CD4-positive, alpha-beta memory T cell (primary cell): ENCODE measurements at regions not wholly inside any gene's neighbourhood (a gene's known extent, or its start where the extent isn't known, plus 50 kb on each side); places are given as distances from the start of the nearest gene placed in this dataset.

Experiments used
- CTCF ChIA-PET: fragments of 350-600 bp; sonication (Branson Sonifier 250); formaldehyde crosslinking; loops from one replicate; lab custom pipeline; 2021; ENCODE audit warnings: inconsistent platforms; ENCODE audit not compliant: partially characterized antibody; lab: Charles Lee
- POLR2A ChIA-PET: fragments of 350-600 bp; sonication (Branson Sonifier 250); formaldehyde crosslinking; loops from one replicate; lab custom pipeline; 2021; ENCODE audit not compliant: partially characterized antibody; lab: Charles Lee
- DNase-seq, 5 donors: peaks; one replicate each; pipeline versions ENCODE4 v3.0.0 to v3.0.0-alpha.2; 2020 to 2022; ENCODE audit warnings: mixed read lengths in 1 of 5
- H3K27ac ChIP-seq: one replicate; pipeline ENCODE4 v1.7.0; 2013; ENCODE audit warnings: low read depth, low read length
- H3K27me3 ChIP-seq: 2 replicates; pipeline ENCODE4 v1.7.0; 2013; ENCODE audit warnings: mild to moderate bottlenecking, low read length, moderate library complexity; ENCODE audit not compliant: insufficient read depth
- H3K36me3 ChIP-seq: 2 replicates; pipeline ENCODE4 v1.7.0; 2013; ENCODE audit warnings: mild to moderate bottlenecking, low read length, moderate library complexity; ENCODE audit not compliant: insufficient read depth
- H3K4me1 ChIP-seq: 2 replicates; pipeline ENCODE4 v1.7.0; 2013; ENCODE audit warnings: mild to moderate bottlenecking, low read length, moderate library complexity; ENCODE audit not compliant: insufficient read depth
- H3K4me3 ChIP-seq, 2 donors: one replicate each; pipeline ENCODE4 v1.7.0; 2013; ENCODE audit warnings: low read length in 2 of 2, mild to moderate bottlenecking in 1 of 2
- H3K9me3 ChIP-seq, 2 donors: one replicate each; pipeline ENCODE4 v1.7.0; 2013; ENCODE audit warnings: low read length in 2 of 2, control low read depth in 1 of 2; ENCODE audit not compliant: control insufficient read depth in 1 of 2
- H3K27ac Mint-ChIP-seq, 7 donors: one replicate each; pipeline ENCODE4 v1.8.0; 2020 to 2021; ENCODE audit warnings: mixed read lengths in 7 of 7, mild to moderate bottlenecking in 6 of 7, inconsistent platforms in 3 of 7, moderate library complexity in 3 of 7
- H3K27me3 Mint-ChIP-seq, 2 donors: one replicate each; pipeline ENCODE4 v1.8.0; 2020 to 2021; ENCODE audit warnings: mixed read lengths in 2 of 2
- H3K36me3 Mint-ChIP-seq, 2 donors: one replicate each; pipeline ENCODE4 v1.8.0; 2020 to 2021; ENCODE audit warnings: mixed read lengths in 2 of 2, inconsistent platforms in 1 of 2, mild to moderate bottlenecking in 1 of 2
- H3K4me1 Mint-ChIP-seq, 4 donors: one replicate each; pipeline ENCODE4 v1.8.0; 2020 to 2021; ENCODE audit warnings: mixed read lengths in 4 of 4, mild to moderate bottlenecking in 1 of 4
- H3K4me3 Mint-ChIP-seq, 8 donors: one replicate each; pipeline ENCODE4 v1.8.0; 2020 to 2021; ENCODE audit warnings: mixed read lengths in 8 of 8, mild to moderate bottlenecking in 7 of 8, moderate library complexity in 6 of 8, inconsistent platforms in 3 of 8
- H3K9me3 Mint-ChIP-seq, 8 donors: one replicate each; pipeline ENCODE4 v1.8.0; 2020 to 2021; ENCODE audit warnings: mixed read lengths in 8 of 8, mild to moderate bottlenecking in 5 of 8, inconsistent platforms in 3 of 8, moderate library complexity in 1 of 8
- intact Hi-C: fragments of 100-400 bp; cut with micrococcal nuclease; formaldehyde crosslinking; loops from one replicate; pipeline ENCODE4 v1.15.1; 2023

GRCh38 chr9:14415947-14416346, 102.0 kb upstream of the NFIB start:
- POLR2A ChIA-PET: no interaction called here
- H3K27me3 ChIP-seq: no peaks in the 10 kb centered on the region
- CTCF ChIA-PET: interaction anchor here (3.4 kb wide), 1 partner anchor 12 kb away, joined by 14 read pairs; no protein-coding TSS in a partner anchor
- intact Hi-C loops: no loop called here
- H3K27me3 Mint-ChIP-seq: no peaks in the 10 kb centered on the region
- H3K27ac Mint-ChIP-seq: no peak overlapping the region
- no peak for DNase-seq
- H3K36me3 ChIP-seq: no peaks in the 10 kb centered on the region
- H3K27ac ChIP-seq: no peak overlapping the region
- H3K9me3 ChIP-seq: no peaks in the 10 kb centered on the region
- H3K9me3 Mint-ChIP-seq: no peaks in the 10 kb centered on the region
- no peak overlapping the region for H3K4me3 Mint-ChIP-seq
- H3K4me1 Mint-ChIP-seq: no peaks in the 10 kb centered on the region
- no peak overlapping the region for H3K4me3 ChIP-seq
- no peaks in the 10 kb centered on the region for H3K36me3 Mint-ChIP-seq
- no peaks in the 10 kb centered on the region for H3K4me1 ChIP-seq

- Mint-ChIP-seq H3K36me3 (no peaks in the 10 kb centered on the region), H3K4me3 (no peak overlapping the region), H3K9me3 (peaks cover 0 to 2% (median 0%) of the 10 kb centered on the region in 8 donors), H3K4me1 (no peaks in the 10 kb centered on the region), H3K27me3 (peaks cover 0 to 3% of the 10 kb centered on the region in 2 donors), H3K27ac (no peak overlapping the region)
- no peaks in the 10 kb centered on the region for H3K27me3 ChIP-seq
- H3K9me3 ChIP-seq: no peaks in the 10 kb centered on the region
- H3K27ac ChIP-seq: no peak overlapping the region
- intact Hi-C loops: no loop called here
- CTCF ChIA-PET: interaction anchor here (1.6 to 3.4 kb wide), 2 partner anchors 14 kb away, joined by 5 to 14 read pairs; no protein-coding TSS in a partner anchor
- no peaks in the 10 kb centered on the region for H3K36me3 ChIP-seq
- no peaks in the 10 kb centered on the region for H3K4me1 ChIP-seq
- DNase-seq: no peak
- no peak overlapping the region for H3K4me3 ChIP-seq
- POLR2A ChIA-PET: no interaction called here
Measured at GRCh38 chr9:14413812-14414211, 99.9 kb upstream of the NFIB start.

GRCh38 chr9:14412775-14413174, 98.8 kb upstream of the NFIB start:
- no peak for DNase-seq
- no peaks in the 10 kb centered on the region for H3K36me3 Mint-ChIP-seq
- ChIA-PET POLR2A (no interaction called here), CTCF (interaction anchor here (1.6 kb wide), 1 partner anchor 15 kb away, joined by 5 read pairs; no protein-coding TSS in a partner anchor)
- intact Hi-C loops: no loop called here
- H3K27ac Mint-ChIP-seq: no peak overlapping the region
- no peaks in the 10 kb centered on the region for H3K4me1 ChIP-seq
- peaks cover 0 to 2% (median 0%) of the 10 kb centered on the region in 8 donors for H3K9me3 Mint-ChIP-seq
- no peaks in the 10 kb centered on the region for H3K27me3 ChIP-seq
- H3K4me3 ChIP-seq: no peak overlapping the region
- no peaks in the 10 kb centered on the region for H3K9me3 ChIP-seq
- no peaks in the 10 kb centered on the region for H3K36me3 ChIP-seq
- no peak overlapping the region for H3K27ac ChIP-seq
- no peaks in the 10 kb centered on the region for H3K4me1 Mint-ChIP-seq
- no peak overlapping the region for H3K4me3 Mint-ChIP-seq
- peaks cover 0 to 7% of the 10 kb centered on the region in 2 donors for H3K27me3 Mint-ChIP-seq

GRCh38 chr9:14406463-14406862, 92.5 kb upstream of the NFIB start:
- H3K36me3 ChIP-seq: no peaks in the 10 kb centered on the region
- ChIA-PET POLR2A (no interaction called here), CTCF (no interaction called here)
- intact Hi-C loops: no loop called here
- H3K4me3 ChIP-seq: no peak overlapping the region
- Mint-ChIP-seq H3K27ac (no peak overlapping the region), H3K4me1 (no peaks in the 10 kb centered on the region), H3K36me3 (no peaks in the 10 kb centered on the region), H3K9me3 (peaks cover 0 to 6% (median 0%) of the 10 kb centered on the region in 8 donors), H3K4me3 (no peak overlapping the region), H3K27me3 (peaks cover 0 to 7% of the 10 kb centered on the region in 2 donors)
- H3K4me1 ChIP-seq: no peaks in the 10 kb centered on the region
- no peaks in the 10 kb centered on the region for H3K9me3 ChIP-seq
- H3K27ac ChIP-seq: no peak overlapping the region
- DNase-seq: no peak
- H3K27me3 ChIP-seq: no peaks in the 10 kb centered on the region

GRCh38 chr9:14405176-14405706, 91.3 kb upstream of the NFIB start:
- Mint-ChIP-seq H3K4me3 (no peak overlapping the region), H3K4me1 (no peaks in the 10 kb centered on the region), H3K27ac (no peak overlapping the region), H3K27me3 (peaks cover 2 to 5% of the 10 kb centered on the region in 2 donors), H3K9me3 (peaks cover 0 to 3% (median 0%) of the 10 kb centered on the region in 8 donors), H3K36me3 (no peaks in the 10 kb centered on the region)
- DNase-seq: no peak
- CTCF ChIA-PET: interaction anchor here (0.5 kb wide), 1 partner anchor 58 kb away, joined by 3 read pairs; no protein-coding TSS in a partner anchor
- Histone ChIP-seq H3K9me3 (no peaks in the 10 kb centered on the region), H3K4me3 (no peak overlapping the region), H3K4me1 (no peaks in the 10 kb centered on the region), H3K27me3 (no peaks in the 10 kb centered on the region), H3K27ac (no peak overlapping the region), H3K36me3 (no peaks in the 10 kb centered on the region)
- intact Hi-C loops: no loop called here
- POLR2A ChIA-PET: no interaction called here

- peaks cover 2% of the 10 kb centered on the region in 2 donors for H3K27me3 Mint-ChIP-seq
- POLR2A ChIA-PET: no interaction called here
Measured at GRCh38 chr9:14403081-14403480, 89.1 kb upstream of the NFIB start.

GRCh38 chr9:14402583-14402982, 88.6 kb upstream of the NFIB start:
- no peak for DNase-seq
- Mint-ChIP-seq H3K4me1 (no peaks in the 10 kb centered on the region), H3K27me3 (peaks cover 2% of the 10 kb centered on the region in 2 donors), H3K4me3 (no peak overlapping the region), H3K36me3 (no peaks in the 10 kb centered on the region), H3K9me3 (peaks cover 0 to 3% (median 0%) of the 10 kb centered on the region in 8 donors), H3K27ac (no peak overlapping the region)
- ChIA-PET CTCF (no interaction called here), POLR2A (no interaction called here)
- H3K36me3 ChIP-seq: no peaks in the 10 kb centered on the region
- H3K4me3 ChIP-seq: no peak overlapping the region
- H3K27ac ChIP-seq: no peak overlapping the region
- no peaks in the 10 kb centered on the region for H3K9me3 ChIP-seq
- no peaks in the 10 kb centered on the region for H3K4me1 ChIP-seq
- H3K27me3 ChIP-seq: no peaks in the 10 kb centered on the region
- intact Hi-C loops: no loop called here

More at GRCh38 chr9:14403081-14403480, 89.1 kb upstream of the NFIB start:
- CTCF ChIA-PET: no interaction called here
- Histone ChIP-seq H3K4me3 (no peak overlapping the region), H3K4me1 (no peaks in the 10 kb centered on the region), H3K27ac (no peak overlapping the region), H3K36me3 (no peaks in the 10 kb centered on the region), H3K27me3 (no peaks in the 10 kb centered on the region), H3K9me3 (no peaks in the 10 kb centered on the region)
- no peak overlapping the region for H3K4me3 Mint-ChIP-seq
- intact Hi-C loops: no loop called here
- peaks cover 0 to 3% (median 0%) of the 10 kb centered on the region in 8 donors for H3K9me3 Mint-ChIP-seq
- H3K4me1 Mint-ChIP-seq: no peaks in the 10 kb centered on the region
- DNase-seq: no peak
- no peaks in the 10 kb centered on the region for H3K36me3 Mint-ChIP-seq
- H3K27ac Mint-ChIP-seq: no peak overlapping the region
